Type B pancreatic cell (in vitro differentiated cells): ENCODE measurements at regions not wholly inside any gene's neighbourhood (a gene's known extent, or its start where the extent isn't known, plus 50 kb on each side); places are given as distances from the start of the nearest gene placed in this dataset.

Experiments used
- DNase-seq: peaks from one replicate; pipeline ENCODE4 v3.0.0; 2021; ENCODE audit warnings: mixed read lengths; ENCODE audit not compliant: unreplicated experiment; ENCODE audit errors: extremely low spot score
- H3K27ac Mint-ChIP-seq: 2 replicates; pipeline ENCODE4 v1.8.0; 2021; ENCODE audit warnings: mild to moderate bottlenecking, mixed read lengths
- H3K27me3 Mint-ChIP-seq: 2 replicates; pipeline ENCODE4 v1.8.0; 2021; ENCODE audit warnings: mixed read lengths
- H3K36me3 Mint-ChIP-seq: 2 replicates; pipeline ENCODE4 v1.8.0; 2021; ENCODE audit warnings: mixed read lengths
- H3K4me1 Mint-ChIP-seq: one replicate; pipeline ENCODE4 v1.8.0; 2021; ENCODE audit warnings: mixed read lengths; ENCODE audit not compliant: unreplicated experiment
- H3K4me3 Mint-ChIP-seq: 2 replicates; pipeline ENCODE4 v1.8.0; 2021; ENCODE audit warnings: mild to moderate bottlenecking, mixed read lengths
- H3K9me3 Mint-ChIP-seq: 2 replicates; pipeline ENCODE4 v1.8.0; 2021; ENCODE audit warnings: mixed read lengths
- CTCF ChIP-seq: fragments of 200-600 bp; sonication (generic); conservative IDR thresholded peaks from 2 replicates; pipeline ENCODE4 v1.5.0; 2021; ENCODE audit warnings: antibody characterized with exemption, mild to moderate bottlenecking

DNA sequence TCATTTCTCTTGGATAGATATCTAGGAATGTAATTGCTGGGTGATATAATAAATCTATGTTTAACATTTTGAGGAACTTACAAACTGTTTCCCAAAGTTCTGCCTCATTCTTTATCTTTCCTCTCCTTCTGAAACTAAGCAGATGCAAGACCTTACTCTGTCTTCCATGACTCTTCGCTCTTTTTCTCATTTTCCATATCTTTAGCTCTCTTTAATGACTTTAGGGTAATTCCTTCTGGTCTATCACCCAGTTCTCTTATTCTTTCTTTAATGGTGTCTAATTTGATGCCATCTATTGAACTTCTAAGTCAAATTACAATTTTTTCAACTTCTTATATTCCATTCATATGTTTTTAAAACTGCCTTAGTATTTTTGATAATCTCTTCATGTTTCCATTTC, 316.6 kb downstream of the POU4F1 start:
- no peaks in the 10 kb centered on the region for H3K36me3 Mint-ChIP-seq
- no peak for DNase-seq
- no peak overlapping the region for H3K4me3 Mint-ChIP-seq
- no peaks in the 10 kb centered on the region for H3K4me1 Mint-ChIP-seq
- TF ChIP-seq CTCF: no peak
- H3K27me3 Mint-ChIP-seq: no peaks in the 10 kb centered on the region
- peaks cover 13% of the 10 kb centered on the region for H3K9me3 Mint-ChIP-seq
- H3K27ac Mint-ChIP-seq: no peak overlapping the region

DNA sequence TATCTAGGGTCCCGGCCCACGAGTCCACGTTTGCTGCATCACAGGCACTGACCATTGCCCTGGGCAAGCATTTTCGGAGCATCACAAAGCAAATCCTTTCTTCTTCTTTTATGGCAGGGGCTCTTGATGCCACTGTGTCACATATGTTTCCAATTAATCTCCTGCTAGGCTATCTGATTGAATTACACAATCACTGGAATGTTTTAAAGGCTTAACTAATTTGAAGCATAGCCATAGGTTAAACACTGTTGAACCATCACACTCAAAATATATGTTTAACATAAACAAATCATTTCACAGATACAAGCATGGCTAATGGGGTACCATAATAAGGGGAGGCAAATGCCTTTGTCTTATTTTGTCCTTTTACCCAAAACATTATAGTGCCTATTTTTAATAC, 338.3 kb downstream of the POU4F1 start:
- H3K36me3 Mint-ChIP-seq: no peaks in the 10 kb centered on the region
- no peak for TF ChIP-seq CTCF
- H3K27me3 Mint-ChIP-seq: no peaks in the 10 kb centered on the region
- no peaks in the 10 kb centered on the region for H3K4me1 Mint-ChIP-seq
- no peak overlapping the region for H3K27ac Mint-ChIP-seq
- no peak for DNase-seq
- H3K9me3 Mint-ChIP-seq: no peaks in the 10 kb centered on the region
- no peak overlapping the region for H3K4me3 Mint-ChIP-seq

DNA sequence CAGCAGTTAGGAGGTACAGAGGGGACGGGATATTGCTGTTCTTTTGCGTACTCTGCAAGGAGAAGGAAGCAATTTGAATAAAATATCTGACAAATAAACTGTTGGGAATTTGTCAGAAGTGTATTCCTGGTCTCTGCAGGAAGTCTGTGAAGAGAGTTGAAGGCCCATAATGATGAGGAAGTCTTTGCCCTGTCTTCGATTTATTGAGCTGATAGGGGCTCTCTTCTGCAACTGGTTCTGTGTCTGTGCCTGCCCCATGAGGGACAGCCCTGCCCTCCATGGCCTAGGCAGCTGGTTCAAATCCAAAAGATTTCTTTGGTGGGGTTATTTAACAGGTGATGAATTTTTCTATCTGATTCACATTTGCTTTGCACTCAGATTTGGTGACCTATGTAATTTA, 339.7 kb upstream of the EDNRB start:
- no peak overlapping the region for H3K27ac Mint-ChIP-seq
- no peak overlapping the region for H3K4me3 Mint-ChIP-seq
- H3K36me3 Mint-ChIP-seq: no peaks in the 10 kb centered on the region
- no peak for TF ChIP-seq CTCF
- no peaks in the 10 kb centered on the region for H3K9me3 Mint-ChIP-seq
- no peaks in the 10 kb centered on the region for H3K27me3 Mint-ChIP-seq
- H3K4me1 Mint-ChIP-seq: no peaks in the 10 kb centered on the region
- DNase-seq: no peak

GRCh38 chr13:78256484-78256883, 337.9 kb upstream of the EDNRB start:
- no peaks in the 10 kb centered on the region for H3K9me3 Mint-ChIP-seq
- H3K27ac Mint-ChIP-seq: no peak overlapping the region
- DNase-seq: no peak
- H3K36me3 Mint-ChIP-seq: no peaks in the 10 kb centered on the region
- H3K4me1 Mint-ChIP-seq: no peaks in the 10 kb centered on the region
- peaks cover 4% of the 10 kb centered on the region for H3K27me3 Mint-ChIP-seq
- no peak for TF ChIP-seq CTCF
- no peak overlapping the region for H3K4me3 Mint-ChIP-seq

DNA sequence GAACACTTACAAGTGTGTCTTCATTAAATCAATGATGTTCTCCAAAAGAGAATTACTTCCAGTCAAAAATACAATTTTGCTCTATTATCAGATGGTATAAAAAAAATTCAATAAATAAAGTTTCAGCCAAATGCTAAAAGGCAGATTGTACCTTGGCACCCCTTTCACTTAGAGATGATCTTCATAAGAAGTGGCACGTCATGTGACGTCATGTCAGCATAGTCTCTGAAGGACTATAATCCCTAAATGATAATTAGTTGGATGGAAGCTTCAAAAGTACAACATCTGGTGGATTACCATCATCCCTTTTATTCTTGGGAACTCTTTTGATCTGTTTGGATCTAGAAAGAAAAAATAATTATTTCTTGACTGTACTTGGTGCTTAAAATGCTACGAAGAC, 335.5 kb upstream of the EDNRB start:
- no peak overlapping the region for H3K4me3 Mint-ChIP-seq

More for the DNA sequence above, 335.5 kb upstream of the EDNRB start:
- DNase-seq: no peak
- H3K36me3 Mint-ChIP-seq: no peaks in the 10 kb centered on the region
- no peak overlapping the region for H3K27ac Mint-ChIP-seq
- peaks cover 4% of the 10 kb centered on the region for H3K27me3 Mint-ChIP-seq
- no peaks in the 10 kb centered on the region for H3K4me1 Mint-ChIP-seq
- H3K9me3 Mint-ChIP-seq: no peaks in the 10 kb centered on the region
- TF ChIP-seq CTCF: no peak
